ENCODE measurements at regions not wholly inside any gene's neighbourhood (a gene's known extent, or its start where the extent isn't known, plus 50 kb on each side); places are given as distances from the start of the nearest gene placed in this dataset.

- H2AK9ac ChIP-seq (replicated peaks; ENCODE audit: low read depth, low read length, poor library complexity): no peak overlapping the region
- H3K27ac ChIP-seq (ENCODE audit: insufficient read depth, low read length): no peak overlapping the region
- ChIA-PET POLR2A (ENCODE audit: unreplicated experiment) (no interaction called here), CTCF (no interaction called here)
- no peak overlapping the region for H2AFZ ChIP-seq (replicated peaks; ENCODE audit: low read length, poor library complexity)
- no TSS peak for BruUV-seq (replicated peaks)
- no peak overlapping the region for H2BK15ac ChIP-seq (ENCODE audit: low read depth, low read length)
- no peaks in the 10 kb centered on the region for H3K4me1 ChIP-seq (ENCODE audit: control insufficient read depth, insufficient read depth, low read length)
- no peaks in the 10 kb centered on the region for H4K20me1 ChIP-seq (ENCODE audit: insufficient read depth, low read length)
- no peak overlapping the region for H3K4me3 ChIP-seq (ENCODE audit: insufficient read depth, low read depth, low read length)
- no peak overlapping the region for H4K8ac ChIP-seq (ENCODE audit: low read depth in 2 of 2, low read length in 2 of 2)
- no peak overlapping the region for H3K4ac ChIP-seq (ENCODE audit: low read depth, low read length)
- 83% methylated on average over 1 of the region's 6 CpGs; no CpG with 5 or more reads in 1 of the 2 experiments for WGBS, 2 experiments (ENCODE audit: extremely low coverage in 2 of 2, insufficient read length in 1 of 2)
- ATAC-seq (ENCODE audit: low read depth): no peak
- DNase-seq: no peak
- peak; percentile 16; the same call in 1 of the 2 replicates for TF ChIP-seq MAFK (IDR thresholded peaks at IDR 0.05; ENCODE audit: low read depth, low read length)
- no peak for TF ChIP-seq BHLHE40 (IDR thresholded peaks at IDR 0.05; ENCODE audit: low read depth, low read length)
- H3K9me1 ChIP-seq (ENCODE audit: insufficient read depth, low read length): no peaks in the 10 kb centered on the region
- no peak overlapping the region for H2AK5ac ChIP-seq (ENCODE audit: low read depth, low read length)
- H3K9ac ChIP-seq (ENCODE audit: low read depth, low read length): no peak overlapping the region
- H3K36me3 ChIP-seq (ENCODE audit: control insufficient read depth, insufficient read depth, low read length): no peaks in the 10 kb centered on the region
- in situ Hi-C loops (cut with MboI; ENCODE audit: low sequenced_read_pairs) (no loop called here), dilution Hi-C loops (cut with HindIII; ENCODE audit: low sequenced_read_pairs, unreplicated experiment) (no loop called here), intact Hi-C loops (cut with micrococcal nuclease) (no loop called here)
- H3K27me3 ChIP-seq (ENCODE audit: control insufficient read depth, insufficient read depth, low read length): no peaks in the 10 kb centered on the region
- no peak overlapping the region for H2BK5ac ChIP-seq (ENCODE audit: low read depth, low read length, poor library complexity, severe bottlenecking)
- H3K18ac ChIP-seq (ENCODE audit: low read depth, low read length): no peak overlapping the region
- no peak overlapping the region for H2BK20ac ChIP-seq (ENCODE audit: low read depth, low read length)
- H4K91ac ChIP-seq (ENCODE audit: insufficient read depth, low read depth, low read length): no peak overlapping the region
- no peaks in the 10 kb centered on the region for H3K9me3 ChIP-seq (ENCODE audit: control insufficient read depth, insufficient read depth, low read length)
- H3K4me2 ChIP-seq (ENCODE audit: low read depth, low read length): no peak overlapping the region
- no peaks in the 10 kb centered on the region for H3K79me1 ChIP-seq (ENCODE audit: low read depth in 1 of 2, low read length in 2 of 2)
- H3K56ac ChIP-seq (ENCODE audit: extremely low read depth, insufficient read depth, low read length): no peak overlapping the region
- no peak overlapping the region for H3K23ac ChIP-seq (ENCODE audit: low read depth, low read length)
- no peak overlapping the region for H3K14ac ChIP-seq (replicated peaks; ENCODE audit: low read depth, low read length)
- H2BK120ac ChIP-seq (ENCODE audit: low read depth, low read length): no peak overlapping the region
- no peak overlapping the region for H4K5ac ChIP-seq (ENCODE audit: low read depth, low read length)
Measured at GRCh38 chr11:127711748-127712147, 711.2 kb upstream of the KIRREL3 start.
